ENCODE measurements at regions not wholly inside any gene's neighbourhood (a gene's known extent, or its start where the extent isn't known, plus 50 kb on each side); places are given as distances from the start of the nearest gene placed in this dataset.
"Not testable (repeated sequence)": the region's sequence is repeated elsewhere in the genome, so short reads cannot be mapped to it uniquely, and the experiment has no call there.

GRCh38 chr2:89756616-89757015 lies 1065.1 kb downstream of the RPIA start:
- DNase-seq, result not testable (repeated sequence)

GRCh38 chr2:89758332-89759026 lies 1067.0 kb downstream of the RPIA start:
- not testable (repeated sequence) for DNase-seq

GRCh38 chr2:89760762-89761161 lies 1069.3 kb downstream of the RPIA start:
- DNase-seq, result not testable (repeated sequence)

- not testable (repeated sequence) for DNase-seq
Measured at GRCh38 chr2:89761171-89761570, 1069.7 kb downstream of the RPIA start.

GRCh38 chr2:89761863-89762262 lies 1070.4 kb downstream of the RPIA start:
- DNase-seq, result not testable (repeated sequence)

GRCh38 chr2:89762461-89763253 lies 1071.2 kb downstream of the RPIA start:
- DNase-seq, result not testable (repeated sequence)

GRCh38 chr2:89763254-89763580 lies 1071.7 kb downstream of the RPIA start:
- DNase-seq, result no peak

GRCh38 chr2:89763581-89764485 lies 1072.4 kb downstream of the RPIA start:
- no peak for DNase-seq

GRCh38 chr2:89764571-89765360 lies 1073.3 kb downstream of the RPIA start:
- DNase-seq, result not testable (repeated sequence)

GRCh38 chr2:89765361-89765718 lies 1073.9 kb downstream of the RPIA start:
- DNase-seq, result not testable (repeated sequence)

GRCh38 chr2:89766141-89766990 lies 1074.9 kb downstream of the RPIA start:
- DNase-seq, result not testable (repeated sequence)

- DNase-seq, result not testable (repeated sequence)
Measured at GRCh38 chr2:89767058-89767457, 1075.6 kb downstream of the RPIA start.

GRCh38 chr2:89767572-89768435 lies 1076.3 kb downstream of the RPIA start:
- DNase-seq, result no peak

- no peak for DNase-seq
Measured at GRCh38 chr2:89775885-89776284, 1084.4 kb downstream of the RPIA start.

- DNase-seq, result no peak
Measured at GRCh38 chr2:89780318-89780717, 1088.8 kb downstream of the RPIA start.

GRCh38 chr2:89781962-89782361 lies 1090.5 kb downstream of the RPIA start:
- no peak for DNase-seq

GRCh38 chr2:89784960-89785359 lies 1093.5 kb downstream of the RPIA start:
- DNase-seq, result no peak

- not testable (repeated sequence) for DNase-seq
Measured at GRCh38 chr2:89785528-89785927, 1094.1 kb downstream of the RPIA start.

- DNase-seq, result not testable (repeated sequence)
Measured at GRCh38 chr2:89786642-89787041, 1095.2 kb downstream of the RPIA start.

GRCh38 chr2:89795530-89795929 lies 1104.1 kb downstream of the RPIA start:
- DNase-seq, result not testable (repeated sequence)

Measured in GDM1 (cell line).